ENCODE measurements at regions not wholly inside any gene's neighbourhood (a gene's known extent, or its start where the extent isn't known, plus 50 kb on each side); places are given as distances from the start of the nearest gene placed in this dataset.

DNA sequence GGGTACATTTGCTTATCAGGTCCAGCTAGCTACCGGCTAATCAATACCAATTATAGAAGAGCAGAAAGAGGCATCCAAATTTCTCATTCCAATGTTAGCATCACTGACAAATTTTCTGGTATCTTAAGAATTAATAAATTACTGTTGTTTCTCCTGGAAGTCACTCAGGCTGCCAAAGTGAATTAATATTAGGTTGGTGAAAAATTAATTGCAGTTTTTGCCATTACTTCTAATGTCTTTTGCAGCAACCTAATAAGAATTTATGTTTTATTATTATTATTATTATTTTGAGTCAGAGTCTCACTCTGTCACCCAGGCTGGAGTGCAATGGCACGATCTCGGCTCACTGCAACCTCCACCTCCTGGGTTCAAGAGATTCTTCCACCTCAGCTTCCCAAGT is 979.9 kb downstream of the TYW1 start:
- TF ChIP-seq POLR2A (IDR thresholded peaks at IDR 0.05; ENCODE audit: low read depth), result no peak
- no peak for TF ChIP-seq CTCF (IDR thresholded peaks at IDR 0.05)

Measured in esophagus muscularis mucosa (tissue), 3 donors.